DMS 273 (cell line): ENCODE measurements at regions not wholly inside any gene's neighbourhood (a gene's known extent, or its start where the extent isn't known, plus 50 kb on each side); places are given as distances from the start of the nearest gene placed in this dataset.

Source experiments
- DNase-seq: peaks from one replicate; lab custom pipeline; 2025; ENCODE audit not compliant: unreplicated experiment; lab: John Stamatoyannopoulos, UW

DNA sequence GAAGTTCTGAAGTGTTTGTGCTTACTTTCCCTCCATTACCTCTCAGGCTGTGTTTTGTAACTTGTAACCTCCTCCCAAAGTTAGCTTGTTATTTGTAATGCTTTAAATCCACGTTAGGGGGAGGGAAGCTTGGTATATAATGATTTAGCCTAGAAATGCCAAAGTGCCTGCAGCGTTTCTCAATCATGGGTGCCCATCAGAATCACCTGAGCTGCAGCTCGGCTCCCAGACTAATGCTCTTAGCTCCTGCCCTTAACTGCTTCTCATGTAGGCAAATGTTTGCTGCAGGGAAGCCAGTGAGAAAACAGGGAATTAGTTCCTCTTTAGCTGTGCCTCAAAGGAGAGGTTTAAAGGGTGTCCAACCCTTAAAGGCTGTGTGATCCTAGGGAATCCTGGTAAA is 219.2 kb upstream of the NAALADL2 start:
- DNase-seq = no peak

DNA sequence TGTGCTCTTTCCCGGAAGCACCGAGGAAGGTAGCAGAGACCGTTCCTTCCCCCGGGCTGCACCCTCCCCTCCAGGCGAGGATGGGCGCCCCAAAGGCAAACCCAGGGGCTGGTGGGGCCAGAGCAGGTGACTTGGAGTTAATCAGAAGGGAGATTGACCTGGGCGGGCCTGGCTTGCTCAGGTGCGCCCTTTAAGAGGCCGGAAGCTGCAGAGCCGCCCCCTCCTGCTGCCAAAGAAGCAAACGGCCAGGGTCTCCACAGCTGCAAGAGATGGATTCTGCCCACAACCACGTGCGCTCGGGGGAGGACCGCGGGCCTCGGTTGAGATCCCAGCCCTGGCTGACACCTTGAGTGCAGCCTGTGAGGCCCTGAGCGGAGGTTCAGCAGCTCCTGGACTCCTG is 218.2 kb upstream of the NAALADL2 start:
- no peak for DNase-seq

DNA sequence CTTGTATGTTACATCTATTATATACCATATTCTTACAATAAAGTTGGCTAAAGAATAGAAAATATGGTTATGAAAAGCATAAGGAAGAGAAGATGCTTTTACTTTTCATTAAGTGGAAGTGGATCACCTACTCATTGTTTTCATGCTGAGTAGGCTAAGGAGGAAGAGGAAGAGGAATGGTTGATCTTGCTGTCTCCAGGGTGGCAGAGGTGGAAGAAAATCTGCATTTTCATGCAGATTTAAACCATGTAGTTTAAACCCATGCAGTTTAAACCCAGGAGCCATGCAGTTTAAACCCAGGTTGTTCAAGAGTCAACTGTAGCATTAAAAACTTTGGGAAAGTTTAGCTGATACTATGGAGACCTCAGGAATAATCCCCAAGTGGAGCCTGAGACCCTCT is 214.8 kb upstream of the NAALADL2 start:
- no peak for DNase-seq

DNA sequence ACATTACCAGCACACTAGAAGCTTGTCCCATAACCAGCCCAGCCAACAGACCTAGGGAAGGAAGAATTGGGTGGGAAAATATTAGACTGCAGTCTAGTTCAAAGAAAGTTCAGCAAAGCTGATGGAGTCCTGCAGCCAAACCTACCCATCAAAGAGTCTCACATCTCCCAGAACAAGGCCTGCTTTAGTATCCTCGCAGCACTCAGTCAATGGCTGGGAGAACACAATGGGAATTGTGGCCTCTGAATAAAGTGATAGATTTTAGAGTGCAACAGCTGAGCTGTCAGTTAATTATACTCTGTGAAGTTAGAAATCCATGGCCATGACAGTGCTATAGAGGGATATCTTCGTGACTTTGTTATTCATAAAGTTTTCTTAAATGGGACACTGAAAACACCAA is 207.2 kb upstream of the NAALADL2 start:
- DNase-seq = no peak

DNA sequence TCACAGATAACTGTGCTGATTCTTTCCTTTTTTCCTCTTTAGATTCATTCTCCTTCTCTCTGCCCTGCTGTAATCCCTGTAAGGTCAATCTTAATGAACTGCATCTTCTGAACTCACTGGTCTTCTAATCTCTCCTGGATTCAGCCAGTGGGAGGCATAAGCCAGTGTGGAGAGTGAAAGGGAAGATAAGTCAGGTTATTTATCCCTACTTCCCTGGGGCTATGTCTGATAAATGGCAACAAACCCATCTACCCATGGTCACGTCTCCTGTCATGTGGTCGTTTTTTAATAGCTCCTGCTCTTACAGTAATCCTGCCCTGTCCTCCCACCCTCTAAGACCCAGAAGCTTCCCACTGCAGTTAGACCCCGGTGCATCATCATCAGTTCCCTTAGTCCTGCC is 199.6 kb upstream of the NAALADL2 start:
- DNase-seq = no peak

DNA sequence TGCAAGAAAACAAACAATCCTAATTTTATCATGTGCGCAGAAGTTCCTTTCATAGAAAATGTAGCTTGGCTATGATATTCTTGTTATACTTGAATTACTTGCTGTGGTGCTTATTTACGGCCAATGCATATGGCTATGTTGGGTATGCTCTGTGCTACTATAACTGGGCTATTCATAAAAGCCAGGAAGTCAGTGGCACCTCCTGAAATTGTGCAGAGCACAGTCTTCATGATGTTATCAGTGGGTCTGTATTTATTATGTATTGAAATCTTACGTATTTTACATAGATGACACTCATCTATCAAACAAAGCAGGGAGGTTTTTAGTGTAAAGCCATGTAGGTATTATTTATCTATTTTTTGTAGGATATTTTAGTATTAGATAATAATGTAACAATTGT is 196.5 kb upstream of the NAALADL2 start:
- no peak for DNase-seq

DNA sequence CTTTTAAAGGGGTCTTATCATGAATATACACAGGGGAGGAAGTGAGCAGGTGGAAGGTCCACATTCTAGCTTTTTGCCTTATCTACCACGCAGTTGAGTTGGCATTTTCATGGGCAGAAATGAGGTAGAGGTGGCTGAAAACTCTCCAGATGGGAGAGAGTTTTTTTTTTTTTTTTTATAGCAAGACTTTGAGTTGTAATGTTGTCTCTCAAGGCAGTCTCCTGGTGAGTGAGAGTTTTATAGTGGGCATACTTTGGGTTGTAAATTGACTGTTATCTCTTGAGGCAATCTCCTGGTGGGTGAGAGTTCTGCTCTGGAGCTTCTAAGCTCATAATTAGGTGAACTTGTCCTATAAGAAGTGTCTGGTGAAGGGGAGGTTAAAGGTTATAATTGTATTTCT is 191.7 kb upstream of the NAALADL2 start:
- DNase-seq = no peak

DNA sequence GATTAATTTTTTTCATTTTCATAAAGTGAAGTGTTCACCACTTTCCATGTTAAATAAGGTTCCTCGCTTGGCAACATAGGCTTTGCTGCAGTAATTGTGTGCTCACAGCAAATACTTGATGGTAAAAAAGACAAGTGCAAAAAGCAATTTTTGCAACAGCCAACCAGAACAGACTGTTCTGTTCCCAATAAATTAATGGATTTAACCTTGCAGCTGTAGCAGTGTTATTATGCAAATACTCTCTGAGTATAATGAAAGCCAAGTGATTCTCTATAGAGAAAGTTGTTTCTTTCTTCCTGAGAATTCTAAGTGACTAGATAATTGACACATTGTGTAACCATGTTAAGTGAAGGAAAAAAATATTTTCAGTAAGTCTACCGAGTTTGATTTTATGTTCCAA is 183.7 kb upstream of the NAALADL2 start:
- no peak for DNase-seq

DNA sequence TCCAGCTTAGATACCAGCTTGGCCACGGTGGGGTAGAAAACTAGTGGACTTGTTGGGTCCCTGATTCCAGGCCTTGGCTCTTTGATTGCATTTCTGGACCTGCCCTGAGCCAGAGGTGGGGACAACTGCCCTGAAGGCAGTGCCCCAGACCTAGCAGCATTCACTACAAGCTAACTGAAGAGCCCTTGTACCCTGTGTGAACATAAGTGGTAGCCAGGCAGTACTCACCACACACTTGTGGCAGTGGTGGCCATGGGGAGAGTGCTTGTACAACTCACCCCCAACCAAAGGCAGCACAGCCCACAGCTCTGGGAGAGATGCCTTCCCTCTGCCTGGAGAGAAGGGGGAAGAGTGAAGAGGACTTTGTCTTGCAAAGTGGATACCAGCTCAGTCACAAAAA is 177.3 kb upstream of the NAALADL2 start:
- no peak for DNase-seq

DNA sequence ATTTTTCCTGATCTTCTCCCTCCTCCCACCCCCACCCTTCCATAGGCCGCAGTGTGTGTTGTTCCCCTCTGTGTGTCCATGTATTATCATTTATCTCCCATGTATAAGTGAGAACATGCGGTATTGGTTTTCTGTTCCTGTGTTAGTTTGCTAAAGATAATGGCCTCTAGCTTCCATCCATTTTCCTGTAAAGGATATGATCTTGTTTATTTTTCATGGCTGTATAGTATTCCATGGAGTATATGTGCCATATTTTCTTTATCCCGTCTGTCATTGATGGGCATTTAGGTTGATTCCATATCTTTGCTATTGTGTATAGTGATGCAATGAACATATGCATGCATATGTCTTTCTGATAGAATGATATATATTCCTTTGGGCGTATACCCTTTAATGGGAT is 173.3 kb upstream of the NAALADL2 start:
- DNase-seq = no peak

DNA sequence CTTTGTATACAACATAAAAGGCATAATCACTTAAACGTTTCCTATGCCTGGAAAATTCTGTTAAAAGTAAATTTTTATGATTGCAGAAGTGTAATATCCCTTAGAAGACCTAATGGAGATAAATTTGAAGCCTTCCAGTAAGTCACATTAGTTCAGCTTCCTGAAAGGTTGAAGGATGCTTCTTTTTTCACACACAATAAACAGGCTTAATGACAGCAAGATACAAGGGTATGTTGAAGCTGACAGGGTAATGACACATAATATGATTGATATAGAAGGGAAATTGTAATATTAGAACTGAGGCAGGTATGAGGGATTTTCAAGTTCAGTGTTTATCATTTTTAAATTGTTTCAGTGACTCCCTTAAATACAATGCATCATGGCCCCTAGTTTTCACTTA is 161.8 kb upstream of the NAALADL2 start:
- no peak for DNase-seq

DNA sequence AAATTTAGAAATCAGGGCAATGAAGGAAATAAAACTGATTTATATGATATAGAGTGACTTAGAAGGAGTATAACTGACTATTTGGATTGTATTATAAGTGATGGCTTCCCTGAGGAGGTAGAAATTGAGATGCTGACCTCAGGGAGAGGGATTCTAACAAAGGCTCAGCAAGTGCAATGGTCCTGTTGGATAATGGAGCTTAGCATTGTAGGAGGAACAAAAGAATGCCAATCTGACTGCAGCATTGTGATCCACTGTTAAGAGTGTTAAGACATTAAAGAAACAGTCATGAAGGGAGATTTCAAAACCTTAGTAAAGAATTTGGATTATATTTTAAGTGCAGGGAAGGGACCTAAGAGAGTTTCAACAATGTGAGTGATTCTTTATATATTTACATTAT is 158.4 kb upstream of the NAALADL2 start:
- no peak for DNase-seq

DNA sequence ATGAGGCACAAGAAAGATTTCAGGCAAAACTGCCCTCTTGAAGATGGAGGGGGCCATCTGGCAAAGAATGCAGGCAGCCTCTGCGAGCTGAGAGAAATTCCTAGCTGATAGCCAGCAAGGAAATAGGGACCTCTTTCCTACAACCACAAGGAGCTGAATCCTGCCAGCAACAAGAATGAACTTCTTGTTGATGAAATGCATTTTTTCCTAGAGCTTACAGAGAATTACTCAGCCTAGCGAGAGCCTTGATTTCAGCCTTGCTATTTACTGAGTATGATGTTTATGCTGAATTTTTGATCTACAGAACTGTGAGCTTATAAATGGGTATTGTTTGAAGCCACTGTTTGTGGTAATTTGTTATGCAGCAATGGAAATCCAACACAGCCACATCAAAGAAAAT is 148.5 kb upstream of the NAALADL2 start:
- no peak for DNase-seq

DNA sequence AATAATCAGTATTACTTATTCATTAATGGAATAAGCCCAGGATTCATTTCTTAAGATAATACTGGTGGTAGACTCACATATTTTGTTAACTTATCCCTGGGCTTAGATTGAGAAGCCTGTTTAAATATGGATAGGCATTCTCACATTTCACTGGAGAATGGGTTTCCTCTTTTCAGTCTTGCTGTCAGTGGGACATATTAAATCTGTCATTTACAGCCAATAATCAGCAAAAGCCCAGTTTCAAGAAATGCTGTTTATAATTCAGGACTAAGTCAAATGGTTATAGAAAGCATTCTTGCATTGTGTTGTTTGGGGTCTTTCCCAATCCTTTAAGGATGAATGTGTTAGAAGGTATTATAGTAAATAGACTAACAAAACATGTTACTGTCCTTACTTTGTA is 143.7 kb upstream of the NAALADL2 start:
- DNase-seq = no peak

DNA sequence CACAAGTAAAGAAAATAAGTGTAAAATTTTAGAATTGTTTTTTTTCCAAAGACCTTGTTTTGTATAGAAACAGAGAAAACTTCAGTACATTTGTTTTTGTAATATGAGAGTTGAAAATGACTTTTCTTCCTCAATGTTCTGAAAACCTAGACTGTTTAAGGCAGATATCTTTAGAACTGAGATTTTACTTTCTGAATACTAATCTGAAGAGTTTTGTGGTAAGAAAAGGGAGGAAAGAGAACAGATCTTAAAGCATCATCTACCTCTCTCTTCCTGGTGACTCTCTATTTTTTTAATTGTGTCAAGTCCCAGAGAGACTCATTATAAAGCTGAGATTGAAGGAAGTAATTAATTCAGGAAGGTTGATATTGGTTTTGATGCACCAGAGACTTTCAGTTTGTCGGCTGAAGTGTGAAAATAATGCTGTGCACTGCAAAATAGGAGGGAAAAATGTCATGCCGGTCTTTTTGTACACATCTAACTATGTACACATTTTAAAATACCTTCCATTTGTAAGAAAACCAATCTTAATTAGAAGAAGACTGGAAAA is 142.1 kb upstream of the NAALADL2 start:
- DNase-seq = no peak

DNA sequence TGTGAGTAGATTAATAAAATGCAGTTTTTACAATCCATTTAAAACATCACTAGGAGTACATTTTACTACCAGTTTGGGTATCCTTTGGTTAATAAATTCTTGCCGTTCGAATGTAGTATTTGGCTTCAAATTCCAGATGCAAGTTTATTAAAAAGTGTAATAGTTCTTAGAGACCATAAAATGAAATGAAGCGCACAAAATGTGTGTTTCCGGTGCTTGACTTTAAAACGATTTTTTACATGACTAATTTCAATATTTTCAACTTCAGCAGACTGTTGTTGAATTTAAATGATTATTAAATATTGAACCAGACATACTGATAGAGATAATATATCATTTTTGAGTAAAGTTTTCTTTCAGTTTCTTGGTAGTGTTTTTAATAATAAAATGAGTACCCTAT is 138.4 kb upstream of the NAALADL2 start:
- no peak for DNase-seq

DNA sequence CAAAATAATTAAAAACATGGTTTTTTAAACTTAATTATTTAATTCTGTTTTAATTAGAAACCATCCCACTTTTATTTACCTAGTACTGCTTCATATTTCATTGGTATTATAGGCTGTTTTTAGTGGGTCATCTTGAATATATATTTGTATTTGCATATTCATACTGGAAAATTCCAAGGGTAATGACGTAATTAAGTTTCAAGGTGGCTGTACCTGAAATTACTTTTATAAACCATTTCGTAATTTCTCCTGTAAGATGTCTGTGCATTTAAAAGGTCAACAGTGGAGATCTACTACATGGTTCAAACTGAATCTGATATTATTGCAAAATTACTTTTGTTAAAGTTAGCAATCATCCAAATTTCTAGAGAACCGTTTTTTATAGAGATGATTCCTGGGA is 133.8 kb upstream of the NAALADL2 start:
- no peak for DNase-seq

DNA sequence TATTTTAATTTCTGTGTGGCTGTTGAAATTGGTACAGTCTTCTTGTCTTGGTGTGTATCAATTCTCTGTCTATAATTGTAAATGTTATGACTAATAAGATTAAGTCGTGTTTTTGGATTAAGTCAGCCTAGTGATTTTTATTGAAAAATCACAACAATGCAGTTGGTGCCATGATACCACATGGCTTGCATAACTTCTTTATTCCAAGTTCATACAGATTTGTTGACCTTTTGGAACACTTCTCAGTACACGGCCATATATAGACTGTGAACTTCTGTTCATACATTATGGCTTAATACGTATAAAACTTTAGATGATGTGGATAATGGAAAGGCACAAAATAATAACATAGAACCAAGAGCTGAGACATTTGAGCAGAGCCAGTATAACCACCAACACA is 121.2 kb upstream of the NAALADL2 start:
- DNase-seq = no peak

DNA sequence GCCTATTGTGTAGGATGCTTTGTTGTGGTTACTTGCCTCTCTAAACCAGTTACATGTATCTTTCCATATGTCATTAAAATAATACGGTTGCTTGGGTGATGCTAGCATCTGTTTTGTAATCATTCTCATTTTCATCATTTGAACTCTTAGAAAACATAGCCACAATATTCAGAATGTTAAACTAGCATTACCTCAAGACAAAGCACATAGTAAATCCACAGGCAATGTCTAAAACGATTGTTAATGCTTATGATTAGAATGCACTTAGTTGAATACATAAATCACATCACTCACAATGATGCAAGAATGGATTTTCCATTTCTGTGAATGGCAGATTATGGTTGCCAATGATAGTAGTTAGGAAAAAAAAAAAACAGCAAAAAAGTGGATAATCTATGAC is 110.0 kb upstream of the NAALADL2 start:
- DNase-seq = no peak

DNA sequence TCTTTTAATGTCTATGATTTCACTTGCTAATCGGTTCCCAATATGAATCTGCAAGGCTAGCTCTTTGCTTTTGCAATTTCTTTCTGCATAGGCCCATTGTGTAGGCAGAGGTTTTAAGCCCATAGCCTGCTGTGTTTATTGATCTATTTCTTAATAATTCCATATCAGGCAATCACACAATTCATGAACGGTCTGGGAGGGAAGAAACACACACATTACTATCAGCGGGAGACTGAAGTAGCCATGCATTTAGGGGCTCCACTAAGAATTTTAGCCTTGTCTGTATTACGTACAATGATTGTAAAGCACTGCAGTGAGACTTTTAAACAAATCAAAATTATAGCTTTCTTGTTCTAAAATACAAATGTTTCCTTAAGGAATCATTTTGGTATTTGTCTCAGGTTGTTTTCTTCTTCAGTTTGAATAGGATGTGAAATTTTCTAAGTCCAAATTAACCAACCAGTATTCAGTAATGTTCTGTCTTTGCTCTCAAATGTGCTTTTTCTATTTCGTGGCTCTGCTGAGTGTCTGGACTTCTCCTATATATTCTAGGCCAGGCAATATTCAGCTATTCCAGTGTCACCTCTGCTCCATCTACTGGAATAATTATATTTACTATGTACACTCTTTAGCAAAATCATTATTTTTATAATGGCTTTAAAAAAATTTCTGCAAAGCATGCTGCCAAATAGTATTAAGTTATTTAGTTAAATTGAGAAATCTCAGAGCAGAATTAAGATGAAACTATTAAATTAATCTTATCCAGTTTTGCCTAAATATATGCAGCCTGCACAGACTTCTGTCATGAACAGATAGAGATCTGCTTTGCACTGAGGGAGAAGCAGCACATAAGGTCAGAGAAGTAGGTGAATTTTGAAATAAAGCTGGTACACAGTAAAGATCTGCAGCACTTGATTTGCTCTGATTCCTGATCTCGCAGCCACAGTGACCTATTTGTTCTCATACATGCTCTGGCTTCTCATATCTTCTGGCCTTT is 103.0 kb upstream of the NAALADL2 start:
- no peak for DNase-seq

DNA sequence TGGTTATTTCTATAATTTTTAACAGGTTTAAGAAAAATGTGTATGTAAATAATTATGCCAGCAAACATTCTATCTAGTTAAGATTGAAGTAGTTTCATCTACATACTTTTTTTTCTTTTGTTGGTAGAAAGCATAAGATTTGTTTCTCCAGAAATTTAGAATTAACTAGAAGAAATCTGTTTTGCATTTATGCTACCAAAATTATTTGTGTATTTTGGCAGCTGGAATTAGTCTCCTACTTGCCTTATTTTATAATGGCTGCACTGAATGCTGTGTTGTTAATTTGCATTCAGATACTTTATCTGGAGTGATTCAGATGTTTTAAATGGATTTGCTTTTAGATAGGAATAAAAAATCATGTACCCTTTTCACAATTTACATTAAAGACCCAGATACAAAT is 100.2 kb upstream of the NAALADL2 start:
- DNase-seq = no peak

DNA sequence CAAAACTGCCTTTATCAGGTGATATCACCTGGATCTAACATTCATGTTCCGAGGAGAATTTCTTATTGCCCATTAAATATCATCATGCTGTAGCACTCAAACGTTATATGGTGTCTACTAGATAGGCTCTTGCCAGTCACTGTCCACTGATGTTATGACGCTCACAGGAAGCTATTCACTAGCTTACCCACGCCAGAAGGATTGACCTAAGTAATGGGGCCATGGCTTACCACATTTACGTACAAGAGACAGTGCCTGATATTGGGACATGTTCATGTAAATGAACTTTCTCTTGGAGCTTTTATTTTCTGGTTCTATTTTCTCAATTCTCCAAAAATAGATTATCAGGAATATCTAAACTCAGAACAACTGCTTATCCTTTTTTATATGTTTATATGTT is 91.7 kb upstream of the NAALADL2 start:
- DNase-seq = no peak
